Cardiac fibroblast (primary cell): ENCODE measurements at regions not wholly inside any gene's neighbourhood (a gene's known extent, or its start where the extent isn't known, plus 50 kb on each side); places are given as distances from the start of the nearest gene placed in this dataset.
"Not testable (repeated sequence)": the region's sequence is repeated elsewhere in the genome, so short reads cannot be mapped to it uniquely, and the experiment has no call there.

ENCODE experiments used
- DNase-seq, 2 donors: peaks; one replicate each; pipeline versions ENCODE4 v3.0.0 to v3.0.0-alpha.2; 2010; ENCODE audit warnings: low read depth in 2 of 2
- H3K4me3 ChIP-seq, 2 donors: replicated peaks in 1 of 2; 1 replicate in 1 of 2; 2 replicates in 1 of 2; pipeline ENCODE4 v1.5.1; 2011; ENCODE audit warnings: low read depth in 2 of 2, low read length in 2 of 2, mild to moderate bottlenecking in 2 of 2, moderate library complexity in 1 of 2
- CTCF ChIP-seq: IDR thresholded peaks from one replicate; pipeline ENCODE4 v1.5.1; 2011; ENCODE audit warnings: low read depth, mild to moderate bottlenecking, low read length, inconsistent platforms

- DNase-seq, result no peak
- TF ChIP-seq CTCF, result no peak
- H3K4me3 ChIP-seq, result no peak overlapping the region
These were observed 109.7 kb downstream of the CRLF2 start for GRCh38 chrX:1102786-1103185.

- not testable (repeated sequence) for H3K4me3 ChIP-seq, DNase-seq
These were observed 110.2 kb downstream of the CRLF2 start for GRCh38 chrX:1102221-1102620.

GRCh38 chrX:1099146-1099770 lies 113.2 kb downstream of the CRLF2 start:
- DNase-seq, result no peak
- no peak for TF ChIP-seq CTCF
- no peak overlapping the region for H3K4me3 ChIP-seq

GRCh38 chrX:1097328-1097727 lies 115.1 kb downstream of the CRLF2 start:
- DNase-seq, result no peak
- H3K4me3 ChIP-seq, result no peak overlapping the region
- no peak for TF ChIP-seq CTCF

GRCh38 chrX:1094566-1095333 lies 117.7 kb downstream of the CRLF2 start:
- TF ChIP-seq CTCF, result no peak
- no peak overlapping the region for H3K4me3 ChIP-seq

GRCh38 chrX:1093586-1094421 lies 118.6 kb downstream of the CRLF2 start:
- no peak for DNase-seq
- no peak for TF ChIP-seq CTCF
- H3K4me3 ChIP-seq, result no peak overlapping the region

More at GRCh38 chrX:1094566-1095333, 117.7 kb downstream of the CRLF2 start:
- DNase-seq, result no peak

GRCh38 chrX:1093121-1093520 lies 119.3 kb downstream of the CRLF2 start:
- H3K4me3 ChIP-seq, result no peak overlapping the region
- TF ChIP-seq CTCF, result no peak
- no peak for DNase-seq
